Lung (tissue), 11 donors: ENCODE measurements at regions not wholly inside any gene's neighbourhood (a gene's known extent, or its start where the extent isn't known, plus 50 kb on each side); places are given as distances from the start of the nearest gene placed in this dataset.

ENCODE experiments used
- ATAC-seq: fragments of 200-7000 bp; cut with Tn5 transposase; one replicate; pipeline ENCODE4 v1.9.1; 2020; ENCODE audit warnings: moderate number of reproducible peaks; ENCODE audit not compliant: insufficient read depth, low FRiP score
- DNase-seq, 3 donors: peaks; one replicate each; pipeline ENCODE4 v3.0.0-alpha.2; 2013 to 2017
- H3K27ac ChIP-seq, 2 donors: one replicate each; pipeline ENCODE4 v1.5.1; 2013; ENCODE audit warnings: mild to moderate bottlenecking in 2 of 2, moderate library complexity in 2 of 2, control low read depth in 1 of 2, inconsistent platforms in 1 of 2, low read depth in 1 of 2, low read length in 1 of 2
- H3K27me3 ChIP-seq, 3 donors: one replicate each; pipeline ENCODE4 v1.5.1; 2013; ENCODE audit warnings: low read length in 2 of 3; ENCODE audit not compliant: control insufficient read depth in 3 of 3, insufficient read depth in 3 of 3
- H3K36me3 ChIP-seq, 4 donors: one replicate each; pipeline ENCODE4 v1.5.1; 2013; ENCODE audit warnings: low read length in 4 of 4, mild to moderate bottlenecking in 1 of 4, moderate library complexity in 1 of 4; ENCODE audit not compliant: control insufficient read depth in 4 of 4, insufficient read depth in 4 of 4
- H3K4me1 ChIP-seq, 5 donors: one replicate each; pipeline ENCODE4 v1.5.1; 2013; ENCODE audit warnings: low read length in 5 of 5, mild to moderate bottlenecking in 2 of 5, moderate library complexity in 1 of 5; ENCODE audit not compliant: control insufficient read depth in 5 of 5, insufficient read depth in 5 of 5
- H3K4me3 ChIP-seq: one replicate; pipeline ENCODE4 v1.5.1; 2013; ENCODE audit warnings: mild to moderate bottlenecking, control low read depth, moderate library complexity
- H3K9ac ChIP-seq, 2 donors: one replicate each; pipeline ENCODE4 v1.5.1; 2013; ENCODE audit warnings: low read length in 2 of 2, control low read depth in 1 of 2; ENCODE audit not compliant: insufficient read depth in 1 of 2
- H3K9me3 ChIP-seq, 4 donors: one replicate each; pipeline ENCODE4 v1.5.1; 2013; ENCODE audit warnings: low read length in 3 of 4, mild to moderate bottlenecking in 1 of 4, moderate library complexity in 1 of 4; ENCODE audit not compliant: control insufficient read depth in 4 of 4, insufficient read depth in 3 of 4
- WGBS, 2 donors: extraction: QIAGEN DNeasy Blood & Tissue Kit; methylation state at CpG; one replicate each; pipeline ENCODE4 v1.1.7; 2013; 5-methylcytosine and 5-hydroxymethylcytosine counted together
- TF ChIP-seq, protein P1 (sequence below): IDR thresholded peaks from 2 replicates; pipeline ENCODE4 v1.5.1; 2012; ENCODE audit warnings: mild to moderate bottlenecking; ENCODE audit errors: control extremely low read depth, extremely low read depth
- donor health status: control.
- donor health status: control.
- donor health status: Bipolar disorder and iron deficiency.
- donor health status: healthy.
- donor health status: DM: yes; HTN: yes; CAD: no.

DNA sequence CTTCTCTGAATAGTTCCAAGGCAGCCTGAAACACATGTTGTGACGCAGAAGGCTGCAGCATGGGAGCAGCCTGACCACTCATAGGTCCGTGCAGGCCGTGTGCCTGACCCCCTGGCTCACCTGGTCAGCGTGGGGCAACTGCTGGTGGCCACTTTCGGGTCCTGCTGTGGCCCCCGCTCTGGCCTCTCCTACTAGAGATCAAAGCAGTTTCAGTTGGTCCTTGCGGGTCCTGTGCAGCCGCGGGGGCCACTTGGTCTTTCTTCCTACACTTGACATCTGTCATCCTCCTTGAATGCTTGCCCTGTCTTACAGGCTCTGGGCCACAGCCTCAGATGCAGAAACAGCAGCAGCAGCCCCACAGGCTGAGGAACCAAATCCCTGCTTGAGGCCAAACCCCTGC lies 320.8 kb upstream of the ZNF32 start:
- DNase-seq (no peak), ATAC-seq (no peak)
- H3K4me3 ChIP-seq, result no peak overlapping the region
- H3K27me3 ChIP-seq, result no peaks in the 10 kb centered on the region
- peaks cover 0 to 2% (median 0%) of the 10 kb centered on the region in 4 donors for H3K9me3 ChIP-seq
- H3K4me1 ChIP-seq, result peaks cover 0 to 7% (median 0%) of the 10 kb centered on the region in 5 donors
- no peak overlapping the region for H3K9ac ChIP-seq
- 85 to 95% methylated on average over 9 of the region's 9 CpGs for WGBS, 2 donors
- TF ChIP-seq, protein P1, sequence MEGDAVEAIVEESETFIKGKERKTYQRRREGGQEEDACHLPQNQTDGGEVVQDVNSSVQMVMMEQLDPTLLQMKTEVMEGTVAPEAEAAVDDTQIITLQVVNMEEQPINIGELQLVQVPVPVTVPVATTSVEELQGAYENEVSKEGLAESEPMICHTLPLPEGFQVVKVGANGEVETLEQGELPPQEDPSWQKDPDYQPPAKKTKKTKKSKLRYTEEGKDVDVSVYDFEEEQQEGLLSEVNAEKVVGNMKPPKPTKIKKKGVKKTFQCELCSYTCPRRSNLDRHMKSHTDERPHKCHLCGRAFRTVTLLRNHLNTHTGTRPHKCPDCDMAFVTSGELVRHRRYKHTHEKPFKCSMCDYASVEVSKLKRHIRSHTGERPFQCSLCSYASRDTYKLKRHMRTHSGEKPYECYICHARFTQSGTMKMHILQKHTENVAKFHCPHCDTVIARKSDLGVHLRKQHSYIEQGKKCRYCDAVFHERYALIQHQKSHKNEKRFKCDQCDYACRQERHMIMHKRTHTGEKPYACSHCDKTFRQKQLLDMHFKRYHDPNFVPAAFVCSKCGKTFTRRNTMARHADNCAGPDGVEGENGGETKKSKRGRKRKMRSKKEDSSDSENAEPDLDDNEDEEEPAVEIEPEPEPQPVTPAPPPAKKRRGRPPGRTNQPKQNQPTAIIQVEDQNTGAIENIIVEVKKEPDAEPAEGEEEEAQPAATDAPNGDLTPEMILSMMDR, result no peak
- no peaks in the 10 kb centered on the region for H3K36me3 ChIP-seq
- no peak overlapping the region for H3K27ac ChIP-seq

DNA sequence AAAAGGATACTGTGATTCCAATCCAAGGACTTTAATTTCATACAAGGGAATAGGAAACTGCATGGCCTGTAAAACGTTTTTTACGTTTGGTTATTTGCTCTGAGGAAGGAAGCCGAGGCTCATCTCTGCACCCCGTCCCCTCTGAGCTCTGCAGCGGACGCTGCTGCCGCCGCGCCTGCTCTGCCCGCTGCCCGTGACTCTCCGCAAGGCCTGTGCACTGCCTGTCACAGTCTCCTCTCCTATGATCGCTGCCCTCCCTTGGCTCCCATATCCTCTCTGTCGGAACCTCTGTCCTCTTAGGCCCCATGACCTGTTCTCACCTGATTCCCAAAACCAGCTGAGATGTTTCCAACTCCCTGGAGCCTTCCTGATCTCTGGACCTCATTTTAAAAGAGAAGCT lies 320.3 kb upstream of the ZNF32 start:
- no peak for DNase-seq
- Histone ChIP-seq H3K36me3 (no peaks in the 10 kb centered on the region), H3K27ac (no peak overlapping the region), H3K4me1 (peaks cover 0 to 10% (median 0%) of the 10 kb centered on the region in 5 donors), H3K9me3 (peaks cover 0 to 2% (median 0%) of the 10 kb centered on the region in 4 donors), H3K9ac (no peak overlapping the region), H3K4me3 (no peak overlapping the region), H3K27me3 (no peaks in the 10 kb centered on the region)
- WGBS, 2 donors, result 81 to 85% methylated on average over 14 of the region's 14 CpGs
- TF ChIP-seq, protein P1, result no peak
- ATAC-seq, result no peak

DNA sequence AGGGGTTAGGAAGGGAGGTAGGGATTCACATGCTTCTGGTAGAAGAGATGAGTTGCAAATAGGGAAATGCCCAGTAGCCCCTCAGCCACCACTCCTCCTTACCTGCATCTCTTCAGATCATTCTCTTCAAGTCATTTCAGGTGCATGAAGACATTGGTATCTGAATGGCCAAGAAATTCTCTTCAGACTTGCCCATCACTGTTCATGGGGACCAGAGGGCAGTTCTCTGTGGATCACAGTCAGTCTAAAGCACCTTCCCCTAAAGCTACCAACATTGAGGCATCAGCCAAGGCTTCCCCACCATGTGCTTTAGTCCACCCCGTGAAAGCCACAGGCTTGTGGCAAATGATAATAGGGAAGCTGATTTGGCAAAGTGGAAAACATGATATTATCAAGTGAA lies 319.4 kb upstream of the ZNF32 start:
- Histone ChIP-seq H3K9ac (no peak overlapping the region), H3K27me3 (no peaks in the 10 kb centered on the region), H3K4me1 (peaks cover 0 to 10% (median 0%) of the 10 kb centered on the region in 5 donors), H3K36me3 (no peaks in the 10 kb centered on the region), H3K9me3 (peaks cover 0 to 2% (median 0%) of the 10 kb centered on the region in 4 donors), H3K27ac (no peak overlapping the region), H3K4me3 (no peak overlapping the region)
- DNase-seq (no peak), ATAC-seq (no peak)
- WGBS, 2 donors, result 38 to 71% methylated on average over 1 of the region's 1 CpG
- TF ChIP-seq, protein P1, result no peak

DNA sequence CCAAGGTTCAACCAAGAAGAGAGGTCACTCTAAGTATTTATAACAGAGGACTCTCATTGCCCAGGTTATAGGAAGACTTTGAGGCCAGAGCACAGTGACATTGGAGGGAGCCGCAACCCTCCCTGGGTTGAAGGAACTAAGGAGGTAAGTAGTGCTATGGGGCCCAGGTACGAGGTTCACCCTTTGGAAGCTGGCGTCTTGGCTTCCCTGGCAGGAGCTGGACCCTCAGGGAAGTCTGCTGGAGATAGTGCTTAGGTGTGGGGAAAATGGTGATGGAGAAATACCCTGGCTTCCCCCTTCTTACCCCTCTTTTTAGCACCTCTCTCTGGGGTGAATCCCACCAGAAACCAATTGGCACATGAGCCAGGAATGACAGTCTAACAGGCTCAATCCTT lies 317.9 kb upstream of the ZNF32 start:
- H3K9ac ChIP-seq, result no peak overlapping the region
- peaks cover 0 to 2% (median 0%) of the 10 kb centered on the region in 4 donors for H3K9me3 ChIP-seq
- H3K36me3 ChIP-seq, result no peaks in the 10 kb centered on the region
- no peak overlapping the region for H3K4me3 ChIP-seq
- H3K27ac ChIP-seq, result no peak overlapping the region
- TF ChIP-seq, protein P1, result no peak
- H3K27me3 ChIP-seq, result no peaks in the 10 kb centered on the region
- WGBS, 2 donors, result 95 to 97% methylated on average over 3 of the region's 3 CpGs
- ATAC-seq, result no peak
- peaks cover 0 to 17% (median 0%) of the 10 kb centered on the region in 5 donors for H3K4me1 ChIP-seq
- no peak for DNase-seq
